Kidney glomerular epithelial cell (primary cell): ENCODE measurements at regions not wholly inside any gene's neighbourhood (a gene's known extent, or its start where the extent isn't known, plus 50 kb on each side); places are given as distances from the start of the nearest gene placed in this dataset.
"Not testable (repeated sequence)": the region's sequence is repeated elsewhere in the genome, so short reads cannot be mapped to it uniquely, and the experiment has no call there.

Source experiments
- DNase-seq: peaks from one replicate; lab custom pipeline; 2025; lab: John Stamatoyannopoulos, UW

- DNase-seq, result no peak
Measured at GRCh38 chr3:158026236-158026635, 80.0 kb downstream of the SHOX2 start.

- not testable (repeated sequence) for DNase-seq
Measured at GRCh38 chr3:158019897-158020296, 86.3 kb downstream of the SHOX2 start.

- DNase-seq, result no peak
Measured at GRCh38 chr3:158018462-158018861, 87.8 kb downstream of the SHOX2 start.

- DNase-seq, result no peak
Measured at GRCh38 chr3:158012901-158013300, 93.3 kb downstream of the SHOX2 start.

GRCh38 chr3:158005391-158006100, 100.7 kb downstream of the SHOX2 start:
- DNase-seq, result no peak

GRCh38 chr3:157999246-157999645, 107.0 kb downstream of the SHOX2 start:
- no peak for DNase-seq

- DNase-seq, result no peak
Measured at GRCh38 chr3:157982359-157982758, 123.9 kb downstream of the SHOX2 start.

GRCh38 chr3:157981819-157982218, 124.4 kb downstream of the SHOX2 start:
- no peak for DNase-seq

- no peak for DNase-seq
Measured at GRCh38 chr3:157979022-157979421, 127.2 kb downstream of the SHOX2 start.

GRCh38 chr3:157961665-157962064, 144.6 kb downstream of the SHOX2 start:
- DNase-seq, result no peak

GRCh38 chr3:157958457-157958856, 147.8 kb downstream of the SHOX2 start:
- DNase-seq, result no peak

- no peak for DNase-seq
Measured at GRCh38 chr3:157956850-157957249, 149.4 kb downstream of the SHOX2 start.

- DNase-seq, result no peak
Measured at GRCh38 chr3:157956176-157956575, 150.0 kb downstream of the SHOX2 start.

GRCh38 chr3:157953565-157953964, 152.7 kb downstream of the SHOX2 start:
- no peak for DNase-seq

- no peak for DNase-seq
Measured at GRCh38 chr3:157948605-157949383, 157.4 kb downstream of the SHOX2 start.

GRCh38 chr3:157939166-157939565, 167.1 kb downstream of the SHOX2 start:
- no peak for DNase-seq

GRCh38 chr3:157938154-157938779, 168.0 kb downstream of the SHOX2 start:
- no peak for DNase-seq

GRCh38 chr3:157931517-157931916, 174.7 kb downstream of the SHOX2 start:
- DNase-seq, result no peak

GRCh38 chr3:157930000-157930780, 176.0 kb downstream of the SHOX2 start:
- no peak for DNase-seq

GRCh38 chr3:157926822-157927221, 179.4 kb downstream of the SHOX2 start:
- no peak for DNase-seq

GRCh38 chr3:157922614-157923013, 183.6 kb downstream of the SHOX2 start:
- no peak for DNase-seq

- DNase-seq, result no peak
Measured at GRCh38 chr3:157921811-157922210, 184.4 kb downstream of the SHOX2 start.
